ENCODE measurements at regions not wholly inside any gene's neighbourhood (a gene's known extent, or its start where the extent isn't known, plus 50 kb on each side); places are given as distances from the start of the nearest gene placed in this dataset.

- DNase-seq (ENCODE audit: extremely low read depth, low read depth): no peak
These were observed 383.2 kb downstream of the PLK2 start for GRCh38 chr5:58076483-58077257.

DNA sequence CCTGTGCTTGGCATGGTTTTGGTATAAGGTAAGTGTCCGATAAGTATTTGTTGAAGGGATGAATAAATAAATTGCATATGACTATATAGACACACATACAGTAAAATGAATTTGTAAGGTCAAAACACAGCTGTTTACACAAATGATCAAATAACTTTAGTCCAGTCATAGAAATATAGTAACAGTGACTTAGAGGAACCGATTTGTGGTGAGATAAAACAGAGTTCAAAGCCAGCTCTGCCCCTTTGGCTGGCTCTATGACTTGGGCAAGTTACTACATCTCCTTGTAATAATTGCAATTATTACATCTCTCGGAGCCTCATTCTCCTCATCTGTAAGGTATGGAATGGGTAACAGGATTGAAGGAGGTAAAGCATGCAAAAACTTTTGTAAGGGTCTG is 384.0 kb downstream of the PLK2 start:
- DNase-seq (ENCODE audit: extremely low read depth, low read depth): no peak

- no peak for DNase-seq (ENCODE audit: extremely low read depth, low read depth)
These were observed 385.2 kb downstream of the PLK2 start for GRCh38 chr5:58074717-58075116.

- DNase-seq (ENCODE audit: extremely low read depth, low read depth): no peak
These were observed 385.7 kb downstream of the PLK2 start for GRCh38 chr5:58074222-58074621.

DNA sequence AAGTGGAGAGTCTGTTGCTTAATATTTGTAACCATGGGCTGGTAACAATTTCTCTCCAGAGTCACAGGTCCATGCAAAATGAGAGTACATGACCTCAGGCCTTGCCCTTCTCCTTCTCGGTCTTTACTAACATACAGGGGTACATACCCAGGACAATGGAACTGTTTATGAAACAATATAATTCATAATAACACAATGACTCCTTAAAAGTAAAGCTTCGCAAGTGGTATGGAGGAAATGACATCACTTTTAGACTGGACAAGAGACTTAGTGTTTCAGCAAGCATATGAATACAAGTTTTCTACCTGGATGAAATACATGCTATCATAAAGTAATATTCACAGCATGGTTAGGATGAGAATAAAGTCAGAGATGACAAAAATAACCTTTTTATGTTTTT is 386.6 kb downstream of the PLK2 start:
- no peak for DNase-seq (ENCODE audit: extremely low read depth, low read depth)

- no peak for DNase-seq (ENCODE audit: extremely low read depth, low read depth)
These were observed 387.5 kb downstream of the PLK2 start for GRCh38 chr5:58072300-58072965.

- no peak for DNase-seq (ENCODE audit: extremely low read depth, low read depth)
These were observed 388.3 kb downstream of the PLK2 start for GRCh38 chr5:58071566-58071965.

DNA sequence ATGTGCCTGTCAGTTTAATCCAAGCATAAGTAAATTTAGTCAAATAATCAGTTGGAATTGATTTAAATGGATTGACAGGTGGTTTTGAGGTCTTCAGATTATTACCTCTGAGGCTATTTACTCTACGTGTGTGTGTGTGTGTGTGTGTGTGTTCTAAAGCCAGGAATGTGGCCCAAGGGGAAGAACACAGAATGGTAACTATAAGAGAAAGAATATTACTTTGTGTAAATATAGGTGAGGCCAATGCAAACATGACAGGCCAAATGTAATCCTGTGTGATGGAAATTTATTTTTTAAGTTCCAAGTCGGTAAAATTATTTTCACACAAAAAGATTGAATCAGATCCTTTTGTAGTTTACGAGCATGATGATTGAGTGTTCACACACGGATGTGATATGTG is 390.0 kb downstream of the PLK2 start:
- DNase-seq (ENCODE audit: extremely low read depth, low read depth): peak; percentile 91

DNA sequence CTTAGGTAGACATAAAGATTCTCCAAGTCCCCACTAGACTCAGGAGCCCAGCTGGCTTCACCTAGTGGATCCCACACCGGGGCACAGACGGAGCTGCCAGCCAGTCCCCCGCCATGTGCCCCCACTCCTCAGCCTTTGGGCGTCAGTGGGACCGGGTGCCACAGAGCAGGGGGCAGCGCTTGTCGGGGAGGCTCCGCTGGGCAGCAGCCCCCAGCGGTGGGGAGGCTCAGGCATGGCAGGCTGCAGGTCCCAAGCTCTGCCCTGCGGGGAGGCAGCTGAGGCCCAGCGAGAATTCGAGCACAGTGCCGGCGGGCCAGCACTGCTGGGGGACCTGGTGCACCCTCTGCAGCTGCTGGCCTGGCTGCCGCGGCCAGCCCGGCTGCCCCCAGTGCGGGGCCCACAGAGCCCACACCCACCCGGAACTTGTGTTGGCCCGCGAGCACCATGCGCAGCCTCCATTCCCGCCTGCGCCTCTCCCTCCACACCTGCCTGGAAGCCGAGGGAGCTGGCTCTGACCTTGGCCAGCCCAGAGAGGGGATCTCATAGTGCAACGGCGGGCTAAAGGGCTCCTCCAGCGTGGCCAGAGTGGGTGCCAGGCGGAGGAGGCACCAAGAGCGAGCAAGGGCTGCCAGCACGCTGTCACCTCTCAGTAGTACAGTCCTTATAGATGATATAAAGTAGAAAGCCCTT is 390.7 kb downstream of the PLK2 start:
- no peak for DNase-seq (ENCODE audit: extremely low read depth, low read depth)

- no peak for DNase-seq (ENCODE audit: extremely low read depth, low read depth)
These were observed 393.3 kb downstream of the PLK2 start for GRCh38 chr5:58066557-58066956.

GRCh38 chr5:58066076-58066475 is 393.8 kb downstream of the PLK2 start:
- no peak for DNase-seq (ENCODE audit: extremely low read depth, low read depth)

DNA sequence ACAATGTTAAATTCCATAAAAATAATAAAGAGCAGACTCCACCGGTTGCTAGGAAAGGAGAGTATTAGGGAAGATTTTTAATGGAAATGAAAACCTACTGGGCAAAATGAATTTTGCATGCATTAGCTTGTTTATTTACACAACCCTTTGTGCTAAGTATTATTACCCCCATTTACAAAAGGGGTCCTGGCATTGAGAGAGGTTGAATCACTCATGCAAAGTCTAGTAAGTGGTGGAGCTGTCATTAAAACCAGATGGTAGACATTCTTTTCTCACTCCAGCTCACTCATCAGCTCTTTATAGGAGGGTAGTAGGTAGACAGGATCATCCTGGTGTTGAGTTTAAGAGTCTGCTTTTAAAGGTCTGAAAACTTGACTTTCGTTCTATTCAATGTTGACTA is 395.1 kb downstream of the PLK2 start:
- no peak for DNase-seq (ENCODE audit: extremely low read depth, low read depth)

GRCh38 chr5:58060996-58061395 is 398.9 kb downstream of the PLK2 start:
- no peak for DNase-seq (ENCODE audit: extremely low read depth, low read depth)

DNA sequence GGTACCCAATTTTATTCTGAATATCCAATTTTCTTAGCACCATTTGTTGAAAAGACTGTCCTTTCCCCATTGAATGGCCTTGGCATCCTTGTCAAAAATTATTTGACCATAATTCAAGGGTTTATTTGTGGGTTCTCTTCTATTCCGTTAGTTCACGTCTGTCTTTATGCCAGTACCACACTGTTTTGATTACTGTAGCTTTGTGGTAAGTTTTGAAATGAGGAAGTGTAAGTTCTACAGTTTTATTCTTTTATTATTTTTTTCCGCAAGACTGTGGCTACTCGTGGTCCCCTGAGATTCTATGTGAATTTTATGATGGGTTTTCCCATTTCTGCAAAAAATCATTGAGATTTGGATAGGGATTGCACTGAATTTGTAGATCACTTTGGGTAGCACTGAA is 402.6 kb downstream of the PLK2 start:
- DNase-seq (ENCODE audit: extremely low read depth, low read depth): no peak

- no peak for DNase-seq (ENCODE audit: extremely low read depth, low read depth)
These were observed 403.3 kb downstream of the PLK2 start for GRCh38 chr5:58056546-58056945.

DNA sequence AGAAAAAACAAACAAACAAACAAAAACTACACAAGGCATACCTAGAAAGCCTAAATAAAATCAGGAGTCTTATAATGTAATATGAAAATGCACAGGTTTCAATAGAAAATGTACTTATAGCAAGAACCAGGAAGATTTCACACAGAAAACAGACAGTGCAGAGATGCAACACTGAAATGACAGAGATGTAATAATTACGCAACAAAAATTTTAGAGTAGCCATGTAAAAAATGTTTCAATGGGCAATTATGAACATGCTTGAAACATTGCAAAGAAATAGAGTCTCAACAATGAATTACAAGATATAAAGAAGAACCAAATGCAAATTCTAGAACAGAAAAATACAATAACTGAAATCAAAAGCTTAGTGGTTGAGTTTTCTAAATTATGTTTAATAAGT is 405.9 kb downstream of the PLK2 start:
- DNase-seq (ENCODE audit: extremely low read depth, low read depth): no peak

DNA sequence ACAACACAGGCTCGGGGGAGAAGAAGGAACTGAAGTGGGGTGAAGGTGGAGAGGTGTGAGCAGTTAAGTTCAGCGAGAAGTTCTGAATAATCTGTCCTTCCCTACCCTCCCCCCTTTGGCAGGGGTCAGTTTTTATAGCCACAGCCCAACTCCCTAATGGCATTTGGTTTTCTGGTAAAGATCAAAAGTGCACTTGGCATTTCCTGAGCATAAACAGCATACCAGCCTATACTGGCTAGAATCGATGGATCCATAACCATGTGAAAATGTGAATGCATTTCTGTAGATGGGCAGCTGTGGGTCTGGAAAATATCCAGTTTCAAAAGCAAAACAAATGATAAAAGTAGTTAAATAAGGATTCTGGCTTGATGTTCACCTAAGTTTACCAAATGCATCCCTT is 410.9 kb downstream of the PLK2 start:
- DNase-seq (ENCODE audit: extremely low read depth, low read depth): no peak

DNA sequence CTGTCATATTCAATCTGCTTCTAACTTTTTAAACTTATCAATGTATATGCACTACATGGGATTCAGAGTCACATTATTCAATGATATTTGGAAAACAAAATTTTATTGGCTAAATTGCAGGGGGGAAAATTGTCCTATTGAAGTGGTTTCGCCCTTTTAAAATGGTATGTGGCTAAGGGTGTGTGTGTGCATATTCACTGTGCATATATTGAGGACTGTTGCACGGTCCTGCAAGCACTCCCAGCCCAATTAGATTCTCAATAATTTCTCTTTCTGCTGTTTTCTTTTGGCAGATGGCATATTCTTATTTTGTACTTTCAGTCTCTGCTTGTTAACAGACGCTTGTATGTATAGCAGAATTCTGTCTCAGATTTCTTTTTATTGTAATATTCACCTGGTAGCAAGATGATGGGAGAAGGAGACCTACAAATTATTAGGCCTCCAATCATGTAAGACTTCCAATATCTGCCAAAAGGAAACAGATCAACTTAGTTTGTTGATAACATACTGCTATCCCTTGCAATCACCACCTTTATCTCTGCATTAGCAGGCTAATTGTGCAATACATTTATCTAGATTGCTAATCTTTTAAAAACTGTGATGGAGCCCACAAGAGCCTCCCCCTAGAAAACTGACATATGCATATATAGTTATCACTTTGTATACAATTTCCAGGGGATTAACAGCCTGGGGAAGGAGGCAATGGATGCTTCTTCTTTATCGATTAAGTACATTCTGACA is 411.5 kb downstream of the PLK2 start:
- DNase-seq (ENCODE audit: extremely low read depth, low read depth): no peak

DNA sequence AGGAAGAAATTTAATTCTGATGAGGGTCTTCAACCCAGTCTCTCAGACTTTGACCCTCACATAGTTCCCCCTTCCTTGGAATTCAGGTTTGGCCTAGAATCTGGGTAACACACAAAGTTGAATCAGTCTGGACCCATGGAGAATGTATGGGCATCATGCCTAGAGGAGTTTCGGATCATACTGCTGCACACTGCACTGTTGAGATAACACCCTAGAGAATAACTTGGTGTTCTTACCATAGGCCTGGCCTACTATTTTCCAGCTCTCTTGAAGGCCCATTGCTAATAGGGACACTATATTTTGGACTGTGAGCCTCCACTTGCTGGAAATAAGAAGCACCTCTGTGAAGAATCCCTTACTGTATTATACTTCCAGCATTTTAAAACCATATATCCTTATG is 413.5 kb downstream of the PLK2 start:
- DNase-seq (ENCODE audit: extremely low read depth, low read depth): no peak

DNA sequence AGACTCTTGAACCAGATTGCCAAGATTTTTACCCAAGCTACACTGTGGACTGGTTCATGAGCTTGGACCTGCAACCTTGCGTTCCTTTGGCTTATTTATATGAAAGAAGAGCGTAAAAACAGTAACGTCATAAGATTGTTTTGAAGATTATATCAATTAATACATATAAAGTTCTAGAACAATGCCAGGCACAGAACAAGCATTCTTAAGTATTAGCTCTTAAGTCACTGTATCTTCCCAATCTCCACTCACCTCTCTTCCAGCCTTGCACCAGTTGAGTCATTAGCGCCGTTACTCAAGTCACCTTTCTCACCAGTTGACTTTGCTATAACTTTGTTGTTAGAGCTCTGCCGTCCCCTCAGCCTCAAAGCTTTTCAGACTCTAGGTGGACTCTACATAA is 415.7 kb downstream of the PLK2 start:
- no peak for DNase-seq (ENCODE audit: extremely low read depth, low read depth)
